B cell (primary cell): ENCODE measurements at regions not wholly inside any gene's neighbourhood (a gene's known extent, or its start where the extent isn't known, plus 50 kb on each side); places are given as distances from the start of the nearest gene placed in this dataset.

ENCODE experiments used
- ATAC-seq: fragments of 200-7000 bp; cut with Tn5 transposase; one replicate; pipeline ENCODE4 v1.10.0; 2021; ENCODE audit warnings: low read depth, mild to moderate bottlenecking, moderate number of reproducible peaks, moderate library complexity
- CTCF ChIA-PET: fragments of 350-600 bp; sonication (Branson Sonifier 250); formaldehyde crosslinking; loops from one replicate; lab custom pipeline; 2021; ENCODE audit warnings: antibody characterized with exemption, inconsistent platforms; lab: Charles Lee
- POLR2A ChIA-PET: fragments of 350-600 bp; sonication (Branson Sonifier 250); formaldehyde crosslinking; loops from one replicate; lab custom pipeline; 2021; ENCODE audit warnings: antibody characterized with exemption; lab: Charles Lee
- DNase-seq: peaks from one replicate; pipeline ENCODE4 v3.0.0; 2013
- H2AFZ ChIP-seq: 2 replicates; pipeline ENCODE4 v1.6.1; 2012; ENCODE audit warnings: mild to moderate bottlenecking, low read depth, low read length; ENCODE audit not compliant: insufficient read depth, poor library complexity, severe bottlenecking
- H3K27ac ChIP-seq, 2 donors: 1 replicate in 1 of 2; 2 replicates in 1 of 2; pipeline ENCODE4 v1.5.1; 2012 to 2013; ENCODE audit warnings: low read length in 2 of 2, mild to moderate bottlenecking in 2 of 2, moderate library complexity in 1 of 2
- H3K27me3 ChIP-seq, 4 experiments: fragments of 200-600 bp in 1 of 4; sonication (generic) in 1 of 4; replicated peaks in 1 of 4; 1 replicate in 2 of 4; 2 replicates in 2 of 4; pipeline versions ENCODE4 v1.6.1 to v1.7.0; 2013 to 2016; ENCODE audit warnings: low read length in 3 of 4, mild to moderate bottlenecking in 2 of 4, mixed read lengths in 1 of 4, moderate library complexity in 1 of 4; ENCODE audit not compliant: insufficient read depth in 4 of 4, control insufficient read depth in 3 of 4; ENCODE audit errors: control extremely low read depth in 1 of 4
- H3K36me3 ChIP-seq, 2 experiments: replicated peaks in 1 of 2; 1 replicate in 1 of 2; 2 replicates in 1 of 2; pipeline versions ENCODE4 v1.6.1 to v1.7.1; 2013; ENCODE audit warnings: low read length in 1 of 2; ENCODE audit not compliant: insufficient read depth in 2 of 2, control insufficient read depth in 1 of 2; ENCODE audit errors: control extremely low read depth in 1 of 2, extremely low read depth in 1 of 2
- H3K4me1 ChIP-seq, 2 donors: fragments of 200-600 bp in 1 of 2; sonication (generic) in 1 of 2; 1 replicate in 1 of 2; 2 replicates in 1 of 2; pipeline versions ENCODE4 v1.5.1 to v1.6.1; 2013 to 2017; ENCODE audit warnings: low read length in 2 of 2; ENCODE audit not compliant: control insufficient read depth in 2 of 2, insufficient read depth in 2 of 2
- H3K4me2 ChIP-seq: replicated peaks from 2 replicates; pipeline ENCODE3; 2012; ENCODE audit warnings: mild to moderate bottlenecking, low read depth, low read length; ENCODE audit not compliant: poor library complexity, severe bottlenecking
- H3K4me3 ChIP-seq, 5 experiments: fragments of 200-600 bp in 1 of 5; sonication (generic) in 1 of 5; 1 replicate in 3 of 5; 2 replicates in 2 of 5; pipeline versions ENCODE4 v1.5.1 to v1.7.0; 2011 to 2016; ENCODE audit warnings: low read length in 4 of 5, mild to moderate bottlenecking in 4 of 5, low read depth in 2 of 5, control low read depth in 1 of 5, moderate library complexity in 1 of 5; ENCODE audit not compliant: insufficient read depth in 1 of 5; ENCODE audit errors: control extremely low read depth in 1 of 5, extremely low read depth in 1 of 5
- H3K79me2 ChIP-seq: fragments of 200-600 bp; sonication (generic); one replicate; pipeline ENCODE4 v1.6.0; 2016; ENCODE audit warnings: low read length; ENCODE audit not compliant: control insufficient read depth, insufficient read depth
- H3K9ac ChIP-seq: fragments of 200-600 bp; sonication (generic); 2 replicates; pipeline ENCODE4 v1.6.1; 2017; ENCODE audit warnings: mild to moderate bottlenecking, low read length, moderate library complexity
- H3K9me3 ChIP-seq, 3 donors: one replicate each; pipeline versions ENCODE4 v1.6.1 to v1.7.1; 2013; ENCODE audit warnings: low read length in 2 of 3; ENCODE audit not compliant: control insufficient read depth in 2 of 3, insufficient read depth in 1 of 3; ENCODE audit errors: control extremely low read depth in 1 of 3
- H4K20me1 ChIP-seq: 2 replicates; pipeline ENCODE4 v1.6.0; 2012; ENCODE audit warnings: mild to moderate bottlenecking, low read length; ENCODE audit not compliant: insufficient read depth, control insufficient read depth, poor library complexity, severe bottlenecking
- H3K27ac Mint-ChIP-seq: one replicate; pipeline ENCODE4 v1.8.0; 2021; ENCODE audit warnings: mixed read lengths
- H3K27me3 Mint-ChIP-seq: one replicate; pipeline ENCODE4 v1.8.0; 2021; ENCODE audit warnings: mixed read lengths
- H3K4me1 Mint-ChIP-seq: one replicate; pipeline ENCODE4 v1.8.0; 2021; ENCODE audit warnings: mixed read lengths
- H3K4me3 Mint-ChIP-seq: one replicate; pipeline ENCODE4 v1.8.0; 2021; ENCODE audit warnings: mixed read lengths
- H3K9me3 Mint-ChIP-seq: one replicate; pipeline ENCODE4 v1.8.0; 2022; ENCODE audit warnings: mixed read lengths; ENCODE audit not compliant: insufficient read depth
- EZH2 ChIP-seq: IDR thresholded peaks from 2 replicates; pipeline ENCODE4 v1.6.1; 2012; ENCODE audit warnings: borderline replicate concordance, low read depth, mild to moderate bottlenecking, moderate library complexity, low read length; ENCODE audit not compliant: insufficient read depth, poor library complexity, severe bottlenecking
- WGBS: methylation state at CpG from one replicate; pipeline ENCODE4 v1.1.5; 2013; ENCODE audit warnings: missing lambda C conversion rate; ENCODE audit not compliant: insufficient coverage; 5-methylcytosine and 5-hydroxymethylcytosine counted together
- intact Hi-C: fragments of 100-400 bp; cut with micrococcal nuclease; formaldehyde crosslinking; loops from one replicate; pipeline ENCODE4 v1.10.0; 2022
- TF ChIP-seq, protein P1 (sequence below): fragments of 200-600 bp; IDR thresholded peaks from one replicate; pipeline ENCODE4 v1.8.0; 2022; ENCODE audit warnings: antibody characterized with exemption, mild to moderate bottlenecking

DNA sequence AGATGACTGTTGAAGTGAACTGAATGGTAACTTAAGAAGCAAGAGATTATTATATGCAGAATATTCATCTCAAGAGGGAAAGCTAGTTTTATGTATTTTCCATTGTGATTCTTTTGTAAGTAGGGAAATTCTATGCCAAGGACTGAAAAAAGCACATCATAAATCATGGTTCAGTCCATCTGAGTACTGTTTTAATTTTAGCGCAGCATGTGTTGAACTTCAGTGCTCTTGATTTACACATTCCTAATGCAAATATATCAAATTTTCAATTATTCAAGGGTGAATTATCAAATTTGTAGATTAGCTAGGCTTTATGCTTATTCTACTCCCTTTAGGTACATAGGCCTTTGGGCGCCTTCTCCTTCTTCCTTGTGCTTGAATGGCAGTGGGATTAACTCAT is 50.3 kb upstream of the TCF12 start:
- H4K20me1 ChIP-seq: no peaks in the 10 kb centered on the region
- H3K27ac ChIP-seq: no peak overlapping the region
- Mint-ChIP-seq H3K27me3 (no peaks in the 10 kb centered on the region), H3K4me3 (no peak overlapping the region), H3K4me1 (peaks cover 6% of the 10 kb centered on the region), H3K9me3 (no peaks in the 10 kb centered on the region), H3K27ac (no peak overlapping the region)
- ChIA-PET CTCF (interaction anchor here (4.4 kb wide), 1 partner anchor 373 kb away, joined by 37 read pairs; no protein-coding TSS in a partner anchor), POLR2A (no interaction called here)
- H3K9ac ChIP-seq: no peak overlapping the region
- DNase-seq: no peak
- H3K4me1 ChIP-seq: no peaks in the 10 kb centered on the region
- WGBS: no CpG with 5 or more reads among the region's 2 CpGs
- no peak overlapping the region for H3K4me2 ChIP-seq
- H3K4me3 ChIP-seq: no peak overlapping the region
- no peaks in the 10 kb centered on the region for H3K27me3 ChIP-seq
- no peaks in the 10 kb centered on the region for H3K9me3 ChIP-seq
- no peaks in the 10 kb centered on the region for H3K36me3 ChIP-seq
- intact Hi-C loops: no loop called here
- no peaks in the 10 kb centered on the region for H3K79me2 ChIP-seq
- no peak for ATAC-seq
- no peak overlapping the region for H2AFZ ChIP-seq
- TF ChIP-seq, protein P1, sequence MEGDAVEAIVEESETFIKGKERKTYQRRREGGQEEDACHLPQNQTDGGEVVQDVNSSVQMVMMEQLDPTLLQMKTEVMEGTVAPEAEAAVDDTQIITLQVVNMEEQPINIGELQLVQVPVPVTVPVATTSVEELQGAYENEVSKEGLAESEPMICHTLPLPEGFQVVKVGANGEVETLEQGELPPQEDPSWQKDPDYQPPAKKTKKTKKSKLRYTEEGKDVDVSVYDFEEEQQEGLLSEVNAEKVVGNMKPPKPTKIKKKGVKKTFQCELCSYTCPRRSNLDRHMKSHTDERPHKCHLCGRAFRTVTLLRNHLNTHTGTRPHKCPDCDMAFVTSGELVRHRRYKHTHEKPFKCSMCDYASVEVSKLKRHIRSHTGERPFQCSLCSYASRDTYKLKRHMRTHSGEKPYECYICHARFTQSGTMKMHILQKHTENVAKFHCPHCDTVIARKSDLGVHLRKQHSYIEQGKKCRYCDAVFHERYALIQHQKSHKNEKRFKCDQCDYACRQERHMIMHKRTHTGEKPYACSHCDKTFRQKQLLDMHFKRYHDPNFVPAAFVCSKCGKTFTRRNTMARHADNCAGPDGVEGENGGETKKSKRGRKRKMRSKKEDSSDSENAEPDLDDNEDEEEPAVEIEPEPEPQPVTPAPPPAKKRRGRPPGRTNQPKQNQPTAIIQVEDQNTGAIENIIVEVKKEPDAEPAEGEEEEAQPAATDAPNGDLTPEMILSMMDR: no peak
- TF ChIP-seq EZH2: no peak

DNA sequence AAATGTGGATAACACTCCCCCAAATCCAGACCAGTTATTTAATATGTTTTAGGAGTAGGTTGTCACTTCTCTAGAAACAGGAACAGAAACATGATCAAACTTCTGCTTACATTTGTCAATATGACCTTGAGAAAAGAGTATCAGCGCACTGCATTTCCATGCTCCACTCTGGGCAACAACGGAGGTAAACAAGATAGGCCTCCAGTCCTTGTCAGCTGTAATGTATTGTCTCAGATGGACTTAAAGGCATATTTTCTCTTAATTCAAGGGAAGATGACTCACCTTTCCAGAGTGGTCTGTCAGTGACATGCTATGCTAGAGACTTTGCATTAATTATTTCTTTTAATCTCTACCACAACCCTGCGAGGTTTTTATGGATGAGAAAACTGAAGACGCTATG is 51.6 kb upstream of the TCF12 start:
- no peaks in the 10 kb centered on the region for H3K36me3 ChIP-seq
- CTCF ChIA-PET: interaction anchor here (4.4 kb wide), 1 partner anchor 372 kb away, joined by 37 read pairs; no protein-coding TSS in a partner anchor
- Mint-ChIP-seq H3K27ac (no peak overlapping the region), H3K9me3 (no peaks in the 10 kb centered on the region), H3K27me3 (no peaks in the 10 kb centered on the region), H3K4me1 (peaks cover 6% of the 10 kb centered on the region), H3K4me3 (no peak overlapping the region)
- H3K27me3 ChIP-seq: no peaks in the 10 kb centered on the region
- H4K20me1 ChIP-seq: no peaks in the 10 kb centered on the region
- no peak overlapping the region for H2AFZ ChIP-seq
- DNase-seq (no peak), ATAC-seq (no peak)
- H3K9me3 ChIP-seq: no peaks in the 10 kb centered on the region
- H3K4me1 ChIP-seq: no peaks in the 10 kb centered on the region
- no peak overlapping the region for H3K9ac ChIP-seq
- no peak overlapping the region for H3K27ac ChIP-seq
- H3K4me2 ChIP-seq: no peak overlapping the region
- no peak overlapping the region for H3K4me3 ChIP-seq
- intact Hi-C loops: no loop called here
- 72% methylated on average over 2 of the region's 4 CpGs for WGBS
- POLR2A ChIA-PET: no interaction called here
- H3K79me2 ChIP-seq: no peaks in the 10 kb centered on the region
- no peak for TF ChIP-seq EZH2
- TF ChIP-seq, protein P1: no peak
